Panc1 (cell line): ENCODE measurements at regions not wholly inside any gene's neighbourhood (a gene's known extent, or its start where the extent isn't known, plus 50 kb on each side); places are given as distances from the start of the nearest gene placed in this dataset.

Experiments used
- ATAC-seq: fragments of 200-7000 bp; cut with Tn5 transposase; 2 replicates; pipeline ENCODE4 v1.9.1; 2020; ENCODE audit warnings: mild to moderate bottlenecking, moderate library complexity
- BruUV-seq: library from RNA; stranded (reverse); fragments of 400-500 nt; replicated peaks from 2 replicates; lab custom pipeline; 2021; lab: Mats Ljungman, UMichigan
- CTCF ChIA-PET: fragments of 300-600 bp; sonication (Branson Sonifier 250); formaldehyde crosslinking; loops from one replicate; lab custom pipeline; 2022; ENCODE audit warnings: antibody characterized with exemption; lab: Charles Lee
- POLR2A ChIA-PET: fragments of 300-600 bp; sonication (Branson Sonifier 250); formaldehyde crosslinking; loops from one replicate; lab custom pipeline; 2022; ENCODE audit warnings: antibody characterized with exemption; lab: Charles Lee
- DNase-seq: peaks from one replicate; pipeline ENCODE4 v3.0.0-alpha.2; 2010; ENCODE audit warnings: low read depth, low spot score
- H3K27ac ChIP-seq: 2 replicates; pipeline ENCODE4 v1.5.1; 2011; ENCODE audit warnings: mild to moderate bottlenecking, low read length, inconsistent platforms
- H3K27me3 ChIP-seq: fragments of 200-500 bp; sonication (Bioruptor generic); 2 replicates; pipeline ENCODE4 v1.6.0; 2014; ENCODE audit warnings: low read length, inconsistent platforms; ENCODE audit not compliant: control insufficient read depth, insufficient read depth
- H3K36me3 ChIP-seq: fragments of 200-500 bp; sonication (Bioruptor generic); 2 replicates; pipeline ENCODE4 v1.5.1; 2014; ENCODE audit warnings: inconsistent platforms, mild to moderate bottlenecking, low read length, moderate library complexity; ENCODE audit not compliant: control insufficient read depth, insufficient read depth
- H3K4me1 ChIP-seq: 2 replicates; pipeline ENCODE4 v1.5.1; 2011; ENCODE audit warnings: inconsistent platforms, mild to moderate bottlenecking, low read length, moderate library complexity; ENCODE audit not compliant: control insufficient read depth, insufficient read depth
- H3K4me3 ChIP-seq, 2 experiments: 2 replicates each; pipeline ENCODE4 v1.5.1; 2011 to 2012; ENCODE audit warnings: low read depth in 2 of 2, low read length in 2 of 2, mild to moderate bottlenecking in 2 of 2, inconsistent platforms in 1 of 2, moderate library complexity in 1 of 2
- H3K9me3 ChIP-seq: fragments of 200-500 bp; sonication (Bioruptor generic); 2 replicates; pipeline ENCODE4 v1.5.1; 2014; ENCODE audit warnings: low read depth, mild to moderate bottlenecking, inconsistent platforms, low read length, moderate library complexity; ENCODE audit not compliant: control insufficient read depth, insufficient read depth
- CTCF ChIP-seq: fragments of 450-650 bp; IDR thresholded peaks from 2 replicates; pipeline ENCODE4 v1.5.1; 2017; ENCODE audit warnings: mild to moderate bottlenecking
- POLR2AphosphoS5 ChIP-seq: IDR thresholded peaks from 2 replicates; pipeline ENCODE4 v1.6.1; 2012; ENCODE audit warnings: mild to moderate bottlenecking, low read depth, low read length, moderate library complexity
- REST ChIP-seq, 2 experiments: IDR thresholded peaks; 2 replicates each; pipeline ENCODE4 v1.6.1; 2011 to 2012; ENCODE audit warnings: low read depth in 2 of 2, control low read depth in 1 of 2, low read length in 1 of 2, mild to moderate bottlenecking in 1 of 2, moderate library complexity in 1 of 2; ENCODE audit not compliant: insufficient read depth in 1 of 2
- SIN3A ChIP-seq: IDR thresholded peaks from 2 replicates; pipeline ENCODE4 v1.6.1; 2012; ENCODE audit warnings: low read depth, mild to moderate bottlenecking, low read length, moderate library complexity, borderline replicate concordance; ENCODE audit not compliant: insufficient read depth
- TCF7L2 ChIP-seq: IDR thresholded peaks from 2 replicates; pipeline ENCODE4 v1.6.1; 2011; ENCODE audit warnings: mild to moderate bottlenecking, low read depth, low read length, inconsistent platforms
- in situ Hi-C: cut with HindIII; loops from 2 replicates; pipeline ENCODE4 v1.10.0; 2016; ENCODE audit warnings: low sequenced_read_pairs, low pct_unique_long_range_greater_than_20kb
- intact Hi-C: fragments of 100-400 bp; cut with micrococcal nuclease; formaldehyde crosslinking; loops from one replicate; pipeline ENCODE4 v1.10.0; 2022; ENCODE audit not compliant: unreplicated experiment

GRCh38 chr19:27729332-27729731 lies 1483.6 kb downstream of the UQCRFS1 start:
- DNase-seq (no peak), ATAC-seq (no peak)
- intact Hi-C loops (no loop called here), in situ Hi-C loops (no loop called here)
- Histone ChIP-seq H3K4me3 (no peak overlapping the region), H3K27ac (no peak overlapping the region), H3K4me1 (no peaks in the 10 kb centered on the region), H3K27me3 (no peaks in the 10 kb centered on the region), H3K9me3 (peaks cover 50% of the 10 kb centered on the region), H3K36me3 (no peaks in the 10 kb centered on the region)
- TF ChIP-seq TCF7L2 = no peak
- TF ChIP-seq REST (IDR thresholded peaks at IDR 0.05; ENCODE audit: insufficient read depth in 1 of 2, low read depth in 2 of 2, low read length in 1 of 2) = no peak
- no peak for TF ChIP-seq SIN3A
- no peak for TF ChIP-seq CTCF
- TF ChIP-seq POLR2AphosphoS5 = no peak
- CTCF ChIA-PET = no interaction called here
- BruUV-seq = no TSS peak
- POLR2A ChIA-PET = no interaction called here

GRCh38 chr19:27722625-27723024 lies 1490.3 kb downstream of the UQCRFS1 start:
- ATAC-seq (no peak), DNase-seq (no peak)
- BruUV-seq = no TSS peak
- TF ChIP-seq TCF7L2 (no peak), REST (IDR thresholded peaks at IDR 0.05; ENCODE audit: insufficient read depth in 1 of 2, low read depth in 2 of 2, low read length in 1 of 2) (no peak), POLR2AphosphoS5 (no peak), CTCF (no peak), SIN3A (no peak)
- Histone ChIP-seq H3K27me3 (no peaks in the 10 kb centered on the region), H3K9me3 (peaks cover 37% of the 10 kb centered on the region), H3K4me1 (no peaks in the 10 kb centered on the region), H3K36me3 (no peaks in the 10 kb centered on the region), H3K27ac (no peak overlapping the region), H3K4me3 (no peak overlapping the region)
- intact Hi-C loops = no loop called here
- ChIA-PET POLR2A (no interaction called here), CTCF (no interaction called here)
- in situ Hi-C loops = no loop called here
